NCI-H748 (cell line): ENCODE measurements at regions not wholly inside any gene's neighbourhood (a gene's known extent, or its start where the extent isn't known, plus 50 kb on each side); places are given as distances from the start of the nearest gene placed in this dataset.

Source experiments
- DNase-seq: peaks from one replicate; lab custom pipeline; 2025; ENCODE audit not compliant: unreplicated experiment; lab: John Stamatoyannopoulos, UW

GRCh38 chr15:96574782-96575181 lies 244.3 kb downstream of the NR2F2 start:
- DNase-seq = no peak

GRCh38 chr15:96576596-96576995 lies 246.1 kb downstream of the NR2F2 start:
- no peak for DNase-seq

- DNase-seq = peak; percentile 1
Observed at GRCh38 chr15:96578393-96578792, 247.9 kb downstream of the NR2F2 start.

GRCh38 chr15:96581371-96581770 lies 250.9 kb downstream of the NR2F2 start:
- DNase-seq = no peak

GRCh38 chr15:96582473-96582872 lies 252.0 kb downstream of the NR2F2 start:
- DNase-seq = no peak

- DNase-seq = no peak
Observed at GRCh38 chr15:96583671-96584070, 253.2 kb downstream of the NR2F2 start.

- peak; percentile 3 for DNase-seq
Observed at GRCh38 chr15:96585484-96586386, 255.2 kb downstream of the NR2F2 start.

GRCh38 chr15:96586901-96587300 lies 256.4 kb downstream of the NR2F2 start:
- DNase-seq = no peak

- DNase-seq = no peak
Observed at GRCh38 chr15:96589864-96590263, 259.4 kb downstream of the NR2F2 start.

- peak; percentile 79 for DNase-seq
Observed at GRCh38 chr15:96593735-96594134, 263.2 kb downstream of the NR2F2 start.

GRCh38 chr15:96595951-96596350 lies 265.5 kb downstream of the NR2F2 start:
- peak; percentile 19 for DNase-seq

- peak; percentile 94 for DNase-seq
Observed at GRCh38 chr15:96598514-96598913, 268.0 kb downstream of the NR2F2 start.

- peak; percentile 72 for DNase-seq
Observed at GRCh38 chr15:96599268-96599667, 268.8 kb downstream of the NR2F2 start.

- no peak for DNase-seq
Observed at GRCh38 chr15:96600350-96600749, 269.9 kb downstream of the NR2F2 start.

GRCh38 chr15:96606617-96607016 lies 276.1 kb downstream of the NR2F2 start:
- DNase-seq = no peak

GRCh38 chr15:96610757-96611156 lies 280.3 kb downstream of the NR2F2 start:
- DNase-seq = no peak

- no peak for DNase-seq
Observed at GRCh38 chr15:96612917-96613316, 282.4 kb downstream of the NR2F2 start.

- no peak for DNase-seq
Observed at GRCh38 chr15:96619174-96619573, 288.7 kb downstream of the NR2F2 start.

- DNase-seq = no peak
Observed at GRCh38 chr15:96622714-96623113, 292.2 kb downstream of the NR2F2 start.

GRCh38 chr15:96625256-96625655 lies 294.8 kb downstream of the NR2F2 start:
- no peak for DNase-seq

GRCh38 chr15:96627031-96627568 lies 296.6 kb downstream of the NR2F2 start:
- DNase-seq = no peak

GRCh38 chr15:96629511-96629910 lies 299.0 kb downstream of the NR2F2 start:
- DNase-seq = no peak

- DNase-seq = no peak
Observed at GRCh38 chr15:96638793-96639192, 308.3 kb downstream of the NR2F2 start.
